IgD-negative memory B cell (primary cell): ENCODE measurements at regions not wholly inside any gene's neighbourhood (a gene's known extent, or its start where the extent isn't known, plus 50 kb on each side); places are given as distances from the start of the nearest gene placed in this dataset.
"Not testable (repeated sequence)": the region's sequence is repeated elsewhere in the genome, so short reads cannot be mapped to it uniquely, and the experiment has no call there.

Source experiments
- H3K27ac Mint-ChIP-seq, 3 donors: one replicate each; pipeline ENCODE4 v1.8.0; 2020 to 2022; ENCODE audit warnings: mild to moderate bottlenecking in 3 of 3, mixed read lengths in 3 of 3, moderate library complexity in 1 of 3
- H3K27me3 Mint-ChIP-seq: one replicate; pipeline ENCODE4 v1.8.0; 2021; ENCODE audit warnings: mixed read lengths
- H3K36me3 Mint-ChIP-seq: one replicate; pipeline ENCODE4 v1.8.0; 2020; ENCODE audit warnings: mild to moderate bottlenecking, mixed read lengths
- H3K4me1 Mint-ChIP-seq, 3 donors: one replicate each; pipeline ENCODE4 v1.8.0; 2020 to 2022; ENCODE audit warnings: mixed read lengths in 3 of 3, mild to moderate bottlenecking in 1 of 3
- H3K4me3 Mint-ChIP-seq, 4 donors: one replicate each; pipeline ENCODE4 v1.8.0; 2020 to 2022; ENCODE audit warnings: mild to moderate bottlenecking in 4 of 4, mixed read lengths in 4 of 4, moderate library complexity in 3 of 4
- H3K9me3 Mint-ChIP-seq, 3 donors: one replicate each; pipeline ENCODE4 v1.8.0; 2020 to 2021; ENCODE audit warnings: mixed read lengths in 3 of 3, mild to moderate bottlenecking in 1 of 3

- Mint-ChIP-seq H3K36me3 (no peaks in the 10 kb centered on the region), H3K27me3 (no peaks in the 10 kb centered on the region), H3K4me3 (no peak overlapping the region), H3K4me1 (no peaks in the 10 kb centered on the region), H3K27ac (no peak overlapping the region), H3K9me3 (peaks cover 0 to 3% (median under 1%) of the 10 kb centered on the region in 3 donors)
Observed at GRCh38 chr10:56298941-56299340, 62.1 kb downstream of the ZWINT start.

- Mint-ChIP-seq H3K9me3 (peaks cover 0 to 11% (median 6%) of the 10 kb centered on the region in 3 donors), H3K36me3 (no peaks in the 10 kb centered on the region)
Observed at GRCh38 chr10:56296618-56297017, 64.4 kb downstream of the ZWINT start.

DNA sequence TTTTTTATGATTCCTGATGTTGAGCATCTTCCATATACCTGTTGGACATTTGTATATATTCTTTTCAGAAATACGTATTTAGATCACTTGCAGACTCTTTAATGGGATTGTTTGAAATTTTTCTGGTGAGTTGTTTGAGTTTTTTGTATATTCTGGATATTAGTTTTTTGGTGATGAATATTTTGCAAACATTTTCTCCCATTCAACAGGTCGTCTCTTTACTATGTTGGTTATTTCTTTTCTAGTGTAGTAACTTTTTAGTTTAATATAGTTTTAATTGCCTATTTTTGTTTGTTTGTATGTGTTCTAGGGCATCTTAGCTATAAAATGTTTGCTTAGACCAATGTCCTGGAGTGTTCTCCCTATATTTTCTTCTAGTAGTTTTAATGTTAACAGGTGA, 72.7 kb downstream of the ZWINT start:
- Mint-ChIP-seq H3K4me3 (no peak overlapping the region), H3K36me3 (no peaks in the 10 kb centered on the region), H3K9me3 (peaks cover 0 to 8% (median 3%) of the 10 kb centered on the region in 3 donors), H3K27ac (no peak overlapping the region), H3K4me1 (no peaks in the 10 kb centered on the region), H3K27me3 (no peaks in the 10 kb centered on the region)

More at GRCh38 chr10:56296618-56297017, 64.4 kb downstream of the ZWINT start:
- H3K4me3 Mint-ChIP-seq = no peak overlapping the region
- H3K4me1 Mint-ChIP-seq = no peaks in the 10 kb centered on the region
- H3K27me3 Mint-ChIP-seq = no peaks in the 10 kb centered on the region
- H3K27ac Mint-ChIP-seq = no peak overlapping the region

DNA sequence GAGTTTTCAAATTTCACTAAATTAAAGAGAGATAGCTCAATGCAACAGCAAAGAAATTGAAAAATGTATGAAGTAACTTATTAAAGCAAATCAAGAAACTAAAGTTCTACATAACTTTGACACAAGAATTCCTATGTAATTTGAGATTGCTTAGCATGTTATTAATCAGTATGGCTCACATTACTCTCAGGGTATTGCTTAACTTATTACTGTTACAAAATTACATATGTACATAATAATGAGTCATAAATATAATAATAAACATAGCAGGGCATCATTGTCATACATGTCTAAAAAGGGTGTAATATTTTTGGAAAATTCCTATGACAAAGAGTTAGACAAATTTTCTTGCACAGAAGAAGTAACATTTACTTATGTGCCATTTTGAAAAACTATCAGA, 75.0 kb downstream of the ZWINT start:
- Mint-ChIP-seq H3K4me1 (no peaks in the 10 kb centered on the region), H3K9me3 (no peaks in the 10 kb centered on the region), H3K36me3 (no peaks in the 10 kb centered on the region), H3K4me3 (no peak overlapping the region), H3K27me3 (no peaks in the 10 kb centered on the region), H3K27ac (no peak overlapping the region)

DNA sequence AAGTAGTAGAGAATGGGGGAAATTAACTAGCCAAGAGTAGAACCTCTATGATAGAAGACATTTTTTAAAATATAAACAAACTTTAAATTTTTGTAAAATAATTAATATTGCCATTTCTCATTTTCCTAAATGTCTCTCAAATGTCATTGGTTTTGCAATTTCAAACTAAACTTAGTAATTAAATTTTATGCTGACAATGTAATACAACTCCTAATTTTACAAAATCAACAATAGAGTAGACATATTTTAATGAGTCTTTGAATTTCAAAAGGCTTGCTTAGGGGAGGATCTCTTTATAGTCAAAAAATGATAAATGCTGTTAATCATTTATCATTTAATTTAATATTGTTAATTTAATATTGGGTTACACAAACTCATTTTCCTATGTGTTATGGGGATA, 81.8 kb downstream of the ZWINT start:
- Mint-ChIP-seq H3K27ac (no peak overlapping the region), H3K9me3 (no peaks in the 10 kb centered on the region), H3K36me3 (no peaks in the 10 kb centered on the region), H3K4me1 (no peaks in the 10 kb centered on the region), H3K27me3 (no peaks in the 10 kb centered on the region), H3K4me3 (no peak overlapping the region)

DNA sequence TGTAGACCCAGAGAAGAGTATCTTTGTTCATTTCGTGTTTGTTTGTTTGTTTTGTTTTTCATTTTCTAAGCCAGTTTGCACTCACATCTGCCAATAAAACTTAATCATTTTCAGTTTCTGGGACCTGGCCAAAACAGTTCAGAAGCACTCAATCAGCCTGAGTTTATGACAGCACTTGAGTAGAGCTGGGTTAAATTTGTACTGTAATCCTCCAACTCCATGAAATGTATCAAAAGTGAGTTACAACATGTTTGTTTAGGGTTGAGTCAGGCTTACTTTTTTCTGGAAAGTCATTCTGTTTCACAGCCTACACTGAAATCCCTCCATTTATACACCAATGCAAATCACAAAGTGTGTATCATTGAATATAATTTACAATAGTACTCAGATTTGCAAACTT, 91.9 kb downstream of the ZWINT start:
- H3K4me1 Mint-ChIP-seq = no peaks in the 10 kb centered on the region
- H3K27me3 Mint-ChIP-seq = no peaks in the 10 kb centered on the region
- no peak overlapping the region for H3K27ac Mint-ChIP-seq
- H3K9me3 Mint-ChIP-seq = peaks cover 0 to 3% (median 0%) of the 10 kb centered on the region in 3 donors
- H3K4me3 Mint-ChIP-seq = no peak overlapping the region
- no peaks in the 10 kb centered on the region for H3K36me3 Mint-ChIP-seq

DNA sequence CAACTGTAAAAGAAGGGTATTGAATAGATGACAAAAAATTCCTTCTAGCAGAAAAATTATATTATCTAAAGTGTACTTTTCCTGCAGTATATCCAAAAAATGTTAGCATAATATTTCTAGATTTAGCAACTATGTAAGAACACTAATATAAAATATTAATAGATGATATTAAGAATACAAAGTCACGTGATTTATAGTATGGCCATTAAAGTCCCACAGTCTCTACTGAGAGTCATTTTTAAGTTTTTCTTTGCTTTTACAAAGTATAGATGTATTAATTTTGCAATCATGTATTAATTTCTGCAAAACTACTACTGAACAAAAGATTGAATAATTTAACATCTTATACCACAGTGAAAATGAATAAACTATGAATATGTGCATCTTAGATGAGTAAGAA, 94.9 kb downstream of the ZWINT start:
- peaks cover 0 to 1% (median 0%) of the 10 kb centered on the region in 3 donors for H3K4me1 Mint-ChIP-seq
- H3K36me3 Mint-ChIP-seq = peaks cover 3% of the 10 kb centered on the region
- no peak overlapping the region for H3K4me3 Mint-ChIP-seq
- H3K9me3 Mint-ChIP-seq = peaks cover 0 to 3% (median 0%) of the 10 kb centered on the region in 3 donors
- H3K27me3 Mint-ChIP-seq = no peaks in the 10 kb centered on the region
- H3K27ac Mint-ChIP-seq = no peak overlapping the region

- no peak overlapping the region for H3K4me3 Mint-ChIP-seq
- peaks cover 0 to 2% (median 0%) of the 10 kb centered on the region in 3 donors for H3K9me3 Mint-ChIP-seq
- peaks cover 0 to 1% (median 0%) of the 10 kb centered on the region in 3 donors for H3K4me1 Mint-ChIP-seq
- H3K27me3 Mint-ChIP-seq = no peaks in the 10 kb centered on the region
- peaks cover 3% of the 10 kb centered on the region for H3K36me3 Mint-ChIP-seq
- H3K27ac Mint-ChIP-seq = no peak overlapping the region
Observed at GRCh38 chr10:56258991-56259390, 102.1 kb downstream of the ZWINT start.

DNA sequence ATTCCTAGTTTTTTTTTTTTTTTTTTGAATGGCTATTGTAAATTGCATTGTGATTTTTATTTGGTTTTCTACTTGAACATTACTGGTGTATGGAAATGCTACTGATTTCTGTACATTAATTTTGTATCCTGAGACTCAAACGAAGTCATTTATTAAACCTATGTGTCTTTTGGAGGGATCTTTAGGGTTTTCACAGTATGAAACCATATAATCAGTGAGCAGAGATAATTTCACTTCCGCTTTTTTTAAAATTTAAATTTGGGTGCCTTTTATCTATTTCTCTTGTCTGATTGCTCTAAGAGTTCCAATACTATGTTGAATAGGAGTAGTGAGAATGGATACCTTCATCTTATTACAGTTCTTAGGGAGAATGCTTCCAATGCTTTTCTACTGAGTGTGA, 102.7 kb downstream of the ZWINT start:
- Mint-ChIP-seq H3K27ac (no peak overlapping the region), H3K27me3 (no peaks in the 10 kb centered on the region), H3K4me3 (no peak overlapping the region), H3K36me3 (peaks cover 3% of the 10 kb centered on the region), H3K9me3 (peaks cover 2 to 5% (median 2%) of the 10 kb centered on the region in 3 donors), H3K4me1 (peaks cover 0 to 1% (median 0%) of the 10 kb centered on the region in 3 donors)

GRCh38 chr10:56255298-56255697, 105.8 kb downstream of the ZWINT start:
- Mint-ChIP-seq H3K9me3 (peaks cover 2 to 7% (median 4%) of the 10 kb centered on the region in 3 donors), H3K4me1 (no peaks in the 10 kb centered on the region), H3K4me3 (no peak overlapping the region), H3K27ac (no peak overlapping the region), H3K27me3 (no peaks in the 10 kb centered on the region), H3K36me3 (no peaks in the 10 kb centered on the region)

- Mint-ChIP-seq H3K4me1 (no peaks in the 10 kb centered on the region), H3K36me3 (peaks cover 2% of the 10 kb centered on the region), H3K4me3 (no peak overlapping the region), H3K27me3 (no peaks in the 10 kb centered on the region), H3K9me3 (no peaks in the 10 kb centered on the region), H3K27ac (no peak overlapping the region)
Observed at GRCh38 chr10:56240471-56240870, 120.6 kb downstream of the ZWINT start.

- Mint-ChIP-seq H3K9me3 (no peaks in the 10 kb centered on the region), H3K4me3 (no peak overlapping the region), H3K36me3 (no peaks in the 10 kb centered on the region), H3K27ac (no peak overlapping the region), H3K27me3 (peaks cover 1% of the 10 kb centered on the region), H3K4me1 (no peaks in the 10 kb centered on the region)
Observed at GRCh38 chr10:56231436-56231835, 129.6 kb downstream of the ZWINT start.

DNA sequence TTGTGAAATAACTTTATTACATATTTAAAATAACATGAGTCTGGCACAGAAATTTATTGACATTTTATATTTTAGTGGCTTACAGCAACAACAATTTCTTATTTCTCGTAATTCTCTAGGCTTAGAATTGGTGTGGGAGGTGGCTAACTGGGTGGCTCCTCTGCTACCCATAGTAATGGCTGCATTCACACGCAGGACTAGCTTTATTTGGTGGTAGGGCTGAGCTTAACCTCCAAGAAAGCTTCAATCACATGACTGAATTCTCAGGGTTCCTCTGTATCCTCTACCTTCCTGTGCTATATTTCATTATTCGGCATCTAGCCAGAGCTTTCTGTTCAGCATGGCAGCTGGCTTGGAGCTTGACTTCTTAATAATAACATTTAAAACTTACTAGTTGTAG, 138.8 kb downstream of the ZWINT start:
- no peaks in the 10 kb centered on the region for H3K36me3 Mint-ChIP-seq
- no peak overlapping the region for H3K27ac Mint-ChIP-seq

GRCh38 chr10:56212951-56213350, 148.1 kb downstream of the ZWINT start:
- H3K27me3 Mint-ChIP-seq = no peaks in the 10 kb centered on the region
- H3K27ac Mint-ChIP-seq = no peak overlapping the region
- H3K4me1 Mint-ChIP-seq = no peaks in the 10 kb centered on the region
- H3K4me3 Mint-ChIP-seq = peak overlapping the region in 1 of 4 donors; percentile 1
- H3K36me3 Mint-ChIP-seq = peaks cover 2% of the 10 kb centered on the region
- H3K9me3 Mint-ChIP-seq = peaks cover 2 to 6% (median 3%) of the 10 kb centered on the region in 3 donors

More for the DNA sequence above, 138.8 kb downstream of the ZWINT start:
- Mint-ChIP-seq H3K9me3 (no peaks in the 10 kb centered on the region), H3K4me1 (no peaks in the 10 kb centered on the region), H3K4me3 (no peak overlapping the region), H3K27me3 (no peaks in the 10 kb centered on the region)

- H3K4me3 Mint-ChIP-seq = no peak overlapping the region
- no peaks in the 10 kb centered on the region for H3K36me3 Mint-ChIP-seq
- peaks cover 0 to 2% (median 1%) of the 10 kb centered on the region in 3 donors for H3K9me3 Mint-ChIP-seq
- no peaks in the 10 kb centered on the region for H3K27me3 Mint-ChIP-seq
- no peaks in the 10 kb centered on the region for H3K4me1 Mint-ChIP-seq
- no peak overlapping the region for H3K27ac Mint-ChIP-seq
Observed at GRCh38 chr10:56181607-56182006, 179.5 kb downstream of the ZWINT start.

GRCh38 chr10:56178210-56178609, 182.8 kb downstream of the ZWINT start:
- no peaks in the 10 kb centered on the region for H3K27me3 Mint-ChIP-seq
- no peak overlapping the region for H3K27ac Mint-ChIP-seq
- no peaks in the 10 kb centered on the region for H3K36me3 Mint-ChIP-seq
- peaks cover 0 to 1% (median 0%) of the 10 kb centered on the region in 3 donors for H3K9me3 Mint-ChIP-seq
- no peaks in the 10 kb centered on the region for H3K4me1 Mint-ChIP-seq
- H3K4me3 Mint-ChIP-seq = no peak overlapping the region

GRCh38 chr10:56155091-56155513, 206.0 kb downstream of the ZWINT start:
- not testable (repeated sequence) for H3K4me1 Mint-ChIP-seq, H3K27ac Mint-ChIP-seq, H3K27me3 Mint-ChIP-seq, H3K4me3 Mint-ChIP-seq, H3K36me3 Mint-ChIP-seq
- peaks cover 2 to 16% (median 4%) of the 10 kb centered on the region in 3 donors for H3K9me3 Mint-ChIP-seq
